ENCODE measurements at regions not wholly inside any gene's neighbourhood (a gene's known extent, or its start where the extent isn't known, plus 50 kb on each side); places are given as distances from the start of the nearest gene placed in this dataset.
A peak's percentile ranks its signal among the peaks of the same experiment; 100 is the strongest.

DNA sequence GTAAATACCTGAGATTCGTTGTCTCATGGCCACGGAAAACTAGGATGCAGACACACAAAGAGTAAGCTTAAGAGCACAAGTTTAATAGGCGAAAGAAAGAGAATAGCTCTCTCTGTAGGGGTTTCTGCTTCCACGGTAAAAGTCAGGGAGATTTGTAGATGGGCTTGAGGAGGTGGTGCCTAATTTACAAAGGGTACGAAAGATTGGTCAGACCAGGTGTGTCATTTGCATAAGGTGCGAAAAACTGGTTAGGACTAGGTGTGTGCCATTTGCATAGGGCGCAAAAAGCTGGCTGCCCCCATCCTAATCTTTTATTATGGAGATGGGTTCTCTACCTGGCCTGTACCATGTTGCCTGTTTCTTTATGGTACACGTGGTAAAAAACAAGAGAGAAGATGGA lies 170.5 kb upstream of the DOK6 start:
- peaks cover 12% of the 10 kb centered on the region for H3K9me2 ChIP-seq (ENCODE audit: insufficient read depth)
- no peak overlapping the region for H3K4me3 Mint-ChIP-seq
- H3K27ac ChIP-seq (ENCODE audit: low read depth), result peak overlapping the region; percentile 28; the same call in 1 of the 2 replicates
- peaks cover 5% of the 10 kb centered on the region; the same call in 1 of the 2 replicates for H3K4me1 ChIP-seq (ENCODE audit: insufficient read depth)
- H3K4me1 Mint-ChIP-seq, result peaks cover 12% of the 10 kb centered on the region; the same call in 2 of the 3 replicates
- TF ChIP-seq, protein P1, sequence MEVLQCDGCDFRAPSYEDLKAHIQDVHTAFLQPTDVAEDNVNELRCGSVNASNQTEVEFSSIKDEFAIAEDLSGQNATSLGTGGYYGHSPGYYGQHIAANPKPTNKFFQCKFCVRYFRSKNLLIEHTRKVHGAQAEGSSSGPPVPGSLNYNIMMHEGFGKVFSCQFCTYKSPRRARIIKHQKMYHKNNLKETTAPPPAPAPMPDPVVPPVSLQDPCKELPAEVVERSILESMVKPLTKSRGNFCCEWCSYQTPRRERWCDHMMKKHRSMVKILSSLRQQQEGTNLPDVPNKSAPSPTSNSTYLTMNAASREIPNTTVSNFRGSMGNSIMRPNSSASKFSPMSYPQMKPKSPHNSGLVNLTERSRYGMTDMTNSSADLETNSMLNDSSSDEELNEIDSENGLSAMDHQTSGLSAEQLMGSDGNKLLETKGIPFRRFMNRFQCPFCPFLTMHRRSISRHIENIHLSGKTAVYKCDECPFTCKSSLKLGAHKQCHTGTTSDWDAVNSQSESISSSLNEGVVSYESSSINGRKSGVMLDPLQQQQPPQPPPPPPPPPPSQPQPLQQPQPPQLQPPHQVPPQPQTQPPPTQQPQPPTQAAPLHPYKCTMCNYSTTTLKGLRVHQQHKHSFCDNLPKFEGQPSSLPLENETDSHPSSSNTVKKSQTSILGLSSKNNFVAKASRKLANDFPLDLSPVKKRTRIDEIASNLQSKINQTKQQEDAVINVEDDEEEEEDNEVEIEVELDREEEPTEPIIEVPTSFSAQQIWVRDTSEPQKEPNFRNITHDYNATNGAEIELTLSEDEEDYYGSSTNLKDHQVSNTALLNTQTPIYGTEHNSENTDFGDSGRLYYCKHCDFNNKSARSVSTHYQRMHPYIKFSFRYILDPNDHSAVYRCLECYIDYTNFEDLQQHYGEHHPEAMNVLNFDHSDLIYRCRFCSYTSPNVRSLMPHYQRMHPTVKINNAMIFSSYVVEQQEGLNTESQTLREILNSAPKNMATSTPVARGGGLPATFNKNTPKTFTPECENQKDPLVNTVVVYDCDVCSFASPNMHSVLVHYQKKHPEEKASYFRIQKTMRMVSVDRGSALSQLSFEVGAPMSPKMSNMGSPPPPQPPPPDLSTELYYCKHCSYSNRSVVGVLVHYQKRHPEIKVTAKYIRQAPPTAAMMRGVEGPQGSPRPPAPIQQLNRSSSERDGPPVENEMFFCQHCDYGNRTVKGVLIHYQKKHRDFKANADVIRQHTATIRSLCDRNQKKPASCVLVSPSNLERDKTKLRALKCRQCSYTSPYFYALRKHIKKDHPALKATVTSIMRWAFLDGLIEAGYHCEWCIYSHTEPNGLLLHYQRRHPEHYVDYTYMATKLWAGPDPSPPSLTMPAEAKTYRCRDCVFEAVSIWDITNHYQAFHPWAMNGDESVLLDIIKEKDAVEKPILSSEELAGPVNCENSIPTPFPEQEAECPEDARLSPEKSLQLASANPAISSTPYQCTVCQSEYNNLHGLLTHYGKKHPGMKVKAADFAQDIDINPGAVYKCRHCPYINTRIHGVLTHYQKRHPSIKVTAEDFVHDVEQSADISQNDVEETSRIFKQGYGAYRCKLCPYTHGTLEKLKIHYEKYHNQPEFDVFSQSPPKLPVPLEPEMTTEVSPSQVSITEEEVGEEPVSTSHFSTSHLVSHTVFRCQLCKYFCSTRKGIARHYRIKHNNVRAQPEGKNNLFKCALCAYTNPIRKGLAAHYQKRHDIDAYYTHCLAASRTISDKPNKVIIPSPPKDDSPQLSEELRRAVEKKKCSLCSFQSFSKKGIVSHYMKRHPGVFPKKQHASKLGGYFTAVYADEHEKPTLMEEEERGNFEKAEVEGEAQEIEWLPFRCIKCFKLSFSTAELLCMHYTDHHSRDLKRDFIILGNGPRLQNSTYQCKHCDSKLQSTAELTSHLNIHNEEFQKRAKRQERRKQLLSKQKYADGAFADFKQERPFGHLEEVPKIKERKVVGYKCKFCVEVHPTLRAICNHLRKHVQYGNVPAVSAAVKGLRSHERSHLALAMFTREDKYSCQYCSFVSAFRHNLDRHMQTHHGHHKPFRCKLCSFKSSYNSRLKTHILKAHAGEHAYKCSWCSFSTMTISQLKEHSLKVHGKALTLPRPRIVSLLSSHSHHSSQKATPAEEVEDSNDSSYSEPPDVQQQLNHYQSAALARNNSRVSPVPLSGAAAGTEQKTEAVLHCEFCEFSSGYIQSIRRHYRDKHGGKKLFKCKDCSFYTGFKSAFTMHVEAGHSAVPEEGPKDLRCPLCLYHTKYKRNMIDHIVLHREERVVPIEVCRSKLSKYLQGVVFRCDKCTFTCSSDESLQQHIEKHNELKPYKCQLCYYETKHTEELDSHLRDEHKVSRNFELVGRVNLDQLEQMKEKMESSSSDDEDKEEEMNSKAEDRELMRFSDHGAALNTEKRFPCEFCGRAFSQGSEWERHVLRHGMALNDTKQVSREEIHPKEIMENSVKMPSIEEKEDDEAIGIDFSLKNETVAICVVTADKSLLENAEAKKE (CRISPR knock-in tag; IDR thresholded peaks at IDR 0.05), result no peak
- TF ChIP-seq NANOG (IDR thresholded peaks at IDR 0.05; ENCODE audit: borderline replicate concordance) (no peak), CREB1 (CRISPR knock-in tag; IDR thresholded peaks at IDR 0.05; ENCODE audit: low read depth) (no peak), POLR2AphosphoS5 (IDR thresholded peaks at IDR 0.05; ENCODE audit: low read depth) (no peak), STAT1 (IDR thresholded peaks at IDR 0.05; ENCODE audit: unreplicated experiment) (no peak), ZNF331 (CRISPR knock-in tag; IDR thresholded peaks at IDR 0.05; ENCODE audit: low read depth) (no peak), ZNF114 (CRISPR knock-in tag; IDR thresholded peaks at IDR 0.05) (no peak), EZH2phosphoT487 (IDR thresholded peaks at IDR 0.05; ENCODE audit: unreplicated experiment) (no peak)
- TF ChIP-seq, protein P2, sequence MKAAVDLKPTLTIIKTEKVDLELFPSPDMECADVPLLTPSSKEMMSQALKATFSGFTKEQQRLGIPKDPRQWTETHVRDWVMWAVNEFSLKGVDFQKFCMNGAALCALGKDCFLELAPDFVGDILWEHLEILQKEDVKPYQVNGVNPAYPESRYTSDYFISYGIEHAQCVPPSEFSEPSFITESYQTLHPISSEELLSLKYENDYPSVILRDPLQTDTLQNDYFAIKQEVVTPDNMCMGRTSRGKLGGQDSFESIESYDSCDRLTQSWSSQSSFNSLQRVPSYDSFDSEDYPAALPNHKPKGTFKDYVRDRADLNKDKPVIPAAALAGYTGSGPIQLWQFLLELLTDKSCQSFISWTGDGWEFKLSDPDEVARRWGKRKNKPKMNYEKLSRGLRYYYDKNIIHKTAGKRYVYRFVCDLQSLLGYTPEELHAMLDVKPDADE (IDR thresholded peaks at IDR 0.05), result no peak
- TF ChIP-seq, protein P3, sequence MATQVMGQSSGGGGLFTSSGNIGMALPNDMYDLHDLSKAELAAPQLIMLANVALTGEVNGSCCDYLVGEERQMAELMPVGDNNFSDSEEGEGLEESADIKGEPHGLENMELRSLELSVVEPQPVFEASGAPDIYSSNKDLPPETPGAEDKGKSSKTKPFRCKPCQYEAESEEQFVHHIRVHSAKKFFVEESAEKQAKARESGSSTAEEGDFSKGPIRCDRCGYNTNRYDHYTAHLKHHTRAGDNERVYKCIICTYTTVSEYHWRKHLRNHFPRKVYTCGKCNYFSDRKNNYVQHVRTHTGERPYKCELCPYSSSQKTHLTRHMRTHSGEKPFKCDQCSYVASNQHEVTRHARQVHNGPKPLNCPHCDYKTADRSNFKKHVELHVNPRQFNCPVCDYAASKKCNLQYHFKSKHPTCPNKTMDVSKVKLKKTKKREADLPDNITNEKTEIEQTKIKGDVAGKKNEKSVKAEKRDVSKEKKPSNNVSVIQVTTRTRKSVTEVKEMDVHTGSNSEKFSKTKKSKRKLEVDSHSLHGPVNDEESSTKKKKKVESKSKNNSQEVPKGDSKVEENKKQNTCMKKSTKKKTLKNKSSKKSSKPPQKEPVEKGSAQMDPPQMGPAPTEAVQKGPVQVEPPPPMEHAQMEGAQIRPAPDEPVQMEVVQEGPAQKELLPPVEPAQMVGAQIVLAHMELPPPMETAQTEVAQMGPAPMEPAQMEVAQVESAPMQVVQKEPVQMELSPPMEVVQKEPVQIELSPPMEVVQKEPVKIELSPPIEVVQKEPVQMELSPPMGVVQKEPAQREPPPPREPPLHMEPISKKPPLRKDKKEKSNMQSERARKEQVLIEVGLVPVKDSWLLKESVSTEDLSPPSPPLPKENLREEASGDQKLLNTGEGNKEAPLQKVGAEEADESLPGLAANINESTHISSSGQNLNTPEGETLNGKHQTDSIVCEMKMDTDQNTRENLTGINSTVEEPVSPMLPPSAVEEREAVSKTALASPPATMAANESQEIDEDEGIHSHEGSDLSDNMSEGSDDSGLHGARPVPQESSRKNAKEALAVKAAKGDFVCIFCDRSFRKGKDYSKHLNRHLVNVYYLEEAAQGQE (IDR thresholded peaks at IDR 0.05; ENCODE audit: unreplicated experiment), result no peak
- no peak overlapping the region for H3K4me3 ChIP-seq
- DNase-seq (ENCODE audit: low spot score), result peak; percentile 59
- no peaks in the 10 kb centered on the region for H3K9me3 Mint-ChIP-seq
- no peaks in the 10 kb centered on the region for H3K36me3 ChIP-seq (ENCODE audit: insufficient read depth)
- no peaks in the 10 kb centered on the region for H3K36me3 Mint-ChIP-seq (ENCODE audit: low read depth)
- 0 out of 2 replicates have a peak overlapping the region, but pooled peaks have one; percentile 1 for H2AFZ ChIP-seq
- no peaks in the 10 kb centered on the region for H3K27me3 ChIP-seq (ENCODE audit: insufficient read depth)
- no peaks in the 10 kb centered on the region for H4K20me1 ChIP-seq (replicated peaks; ENCODE audit: insufficient read depth)
- H3K79me2 ChIP-seq (replicated peaks; ENCODE audit: insufficient read depth), result no peaks in the 10 kb centered on the region
- ATAC-seq, result peak; percentile 77
- no peaks in the 10 kb centered on the region for H3F3A ChIP-seq (replicated peaks; ENCODE audit: low read depth)
- H3K27ac Mint-ChIP-seq, result peak overlapping the region; percentile 73; the same call in 1 of the 2 replicates
- no peaks in the 10 kb centered on the region for H3K27me3 Mint-ChIP-seq (ENCODE audit: insufficient read depth, low read depth, poor library complexity)
- H3K4me2 ChIP-seq, result no peak overlapping the region
